Body of pancreas (tissue), 4 donors: ENCODE measurements at regions not wholly inside any gene's neighbourhood (a gene's known extent, or its start where the extent isn't known, plus 50 kb on each side); places are given as distances from the start of the nearest gene placed in this dataset.

ENCODE experiments used
- ATAC-seq: fragments of 150-250 bp; one replicate; pipeline ENCODE4 v1.9.1; 2016
- DNase-seq, 4 donors: peaks; one replicate each; pipeline ENCODE4 v3.0.0-alpha.2; 2019
- H3K27ac ChIP-seq, 4 donors: fragments of 200-600 bp; sonication (generic); 1 replicate in 3 of 4; 2 replicates in 1 of 4; pipeline versions ENCODE4 v1.5.1 to v1.6.1; 2016 to 2019; ENCODE audit warnings: mild to moderate bottlenecking in 1 of 4, mixed read lengths in 1 of 4, moderate library complexity in 1 of 4
- H3K27me3 ChIP-seq, 2 donors: fragments of 200-600 bp; sonication (generic); one replicate each; pipeline ENCODE4 v1.6.0; 2016; ENCODE audit warnings: mild to moderate bottlenecking in 1 of 2
- H3K36me3 ChIP-seq, 2 donors: fragments of 200-600 bp; sonication (generic); replicated peaks in 1 of 2; 2 replicates each; pipeline ENCODE4 v1.5.1; 2016; ENCODE audit warnings: low read depth in 2 of 2; ENCODE audit not compliant: insufficient read depth in 1 of 2
- H3K4me1 ChIP-seq: fragments of 200-600 bp; sonication (generic); one replicate; pipeline ENCODE4 v1.6.0; 2016
- H3K4me3 ChIP-seq, 2 donors: fragments of 200-600 bp; sonication (generic); 1 replicate in 1 of 2; 2 replicates in 1 of 2; pipeline ENCODE4 v1.5.1; 2016 to 2019
- H3K9me3 ChIP-seq, 3 donors: fragments of 200-600 bp; sonication (generic); 1 replicate in 2 of 3; 2 replicates in 1 of 3; pipeline ENCODE4 v1.5.1; 2016
- POLR2A ChIP-seq, 3 donors: fragments of 450-650 bp; IDR thresholded peaks; one replicate each; pipeline ENCODE4 v1.6.1; 2016; ENCODE audit warnings: antibody characterized with exemption in 3 of 3, mild to moderate bottlenecking in 2 of 3
- WGBS, 2 donors: methylation state at CpG; one replicate each; pipeline ENCODE4 v1.1.5; 2017; 5-methylcytosine and 5-hydroxymethylcytosine counted together
- intact Hi-C: fragments of 100-400 bp; cut with DNase I; formaldehyde crosslinking; loops from one replicate; pipeline ENCODE4 v1.15.1; 2023
- TF ChIP-seq, protein P1 (sequence below), 7 experiments: fragments of 450-650 bp in 4 of 7; fragments of 200-600 bp in 3 of 7; sonication (generic) in 3 of 7; IDR thresholded peaks; one replicate each; pipeline ENCODE4 v1.5.1; 2016 to 2019; ENCODE audit warnings: antibody characterized with exemption in 7 of 7

- intact Hi-C loops: no loop called here
- TF ChIP-seq, protein P1, sequence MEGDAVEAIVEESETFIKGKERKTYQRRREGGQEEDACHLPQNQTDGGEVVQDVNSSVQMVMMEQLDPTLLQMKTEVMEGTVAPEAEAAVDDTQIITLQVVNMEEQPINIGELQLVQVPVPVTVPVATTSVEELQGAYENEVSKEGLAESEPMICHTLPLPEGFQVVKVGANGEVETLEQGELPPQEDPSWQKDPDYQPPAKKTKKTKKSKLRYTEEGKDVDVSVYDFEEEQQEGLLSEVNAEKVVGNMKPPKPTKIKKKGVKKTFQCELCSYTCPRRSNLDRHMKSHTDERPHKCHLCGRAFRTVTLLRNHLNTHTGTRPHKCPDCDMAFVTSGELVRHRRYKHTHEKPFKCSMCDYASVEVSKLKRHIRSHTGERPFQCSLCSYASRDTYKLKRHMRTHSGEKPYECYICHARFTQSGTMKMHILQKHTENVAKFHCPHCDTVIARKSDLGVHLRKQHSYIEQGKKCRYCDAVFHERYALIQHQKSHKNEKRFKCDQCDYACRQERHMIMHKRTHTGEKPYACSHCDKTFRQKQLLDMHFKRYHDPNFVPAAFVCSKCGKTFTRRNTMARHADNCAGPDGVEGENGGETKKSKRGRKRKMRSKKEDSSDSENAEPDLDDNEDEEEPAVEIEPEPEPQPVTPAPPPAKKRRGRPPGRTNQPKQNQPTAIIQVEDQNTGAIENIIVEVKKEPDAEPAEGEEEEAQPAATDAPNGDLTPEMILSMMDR (IDR thresholded peaks at IDR 0.05): no peak
- TF ChIP-seq POLR2A (IDR thresholded peaks at IDR 0.05): no peak
- no peak overlapping the region for H3K27ac ChIP-seq
- no peaks in the 10 kb centered on the region for H3K27me3 ChIP-seq
- DNase-seq: no peak
- H3K4me1 ChIP-seq: peaks cover 12% of the 10 kb centered on the region
- no peak for ATAC-seq
- no peak overlapping the region for H3K4me3 ChIP-seq
- 95 to 96% methylated on average over 6 of the region's 6 CpGs for WGBS, 2 donors
- no peaks in the 10 kb centered on the region for H3K9me3 ChIP-seq
- no peaks in the 10 kb centered on the region for H3K36me3 ChIP-seq
These were observed 63.6 kb upstream of the GALNT2 start for GRCh38 chr1:230003409-230003808.

DNA sequence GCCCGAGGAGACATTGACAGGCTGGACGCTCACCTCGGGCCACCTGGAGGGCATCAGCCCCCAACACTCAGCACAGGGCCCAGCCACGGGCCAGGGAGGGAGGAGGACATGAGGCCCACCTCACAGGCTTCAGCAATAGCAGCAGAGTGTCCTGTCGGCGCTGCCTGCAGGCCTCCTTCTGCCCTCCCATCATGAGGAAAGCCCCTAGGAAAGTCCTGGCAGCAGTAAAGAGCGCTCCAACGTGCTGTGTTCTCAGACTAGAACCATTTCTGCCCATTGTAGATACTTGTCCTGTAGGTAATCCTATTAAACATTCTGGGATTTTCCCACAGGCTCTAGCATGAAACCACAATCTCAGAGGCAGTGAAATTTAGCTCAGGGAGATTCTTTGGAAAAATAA lies 62.0 kb upstream of the GALNT2 start:
- intact Hi-C loops: no loop called here
- Histone ChIP-seq H3K9me3 (no peaks in the 10 kb centered on the region), H3K36me3 (no peaks in the 10 kb centered on the region), H3K4me1 (peaks cover 10% of the 10 kb centered on the region), H3K4me3 (no peak overlapping the region), H3K27me3 (no peaks in the 10 kb centered on the region), H3K27ac (no peak overlapping the region)
- TF ChIP-seq, protein P1 (IDR thresholded peaks at IDR 0.05): no peak
- no peak for TF ChIP-seq POLR2A (IDR thresholded peaks at IDR 0.05)
- DNase-seq (no peak), ATAC-seq (no peak)
- 83 to 90% methylated on average over 4 to 8 of the region's 8 CpGs for WGBS, 2 donors

DNA sequence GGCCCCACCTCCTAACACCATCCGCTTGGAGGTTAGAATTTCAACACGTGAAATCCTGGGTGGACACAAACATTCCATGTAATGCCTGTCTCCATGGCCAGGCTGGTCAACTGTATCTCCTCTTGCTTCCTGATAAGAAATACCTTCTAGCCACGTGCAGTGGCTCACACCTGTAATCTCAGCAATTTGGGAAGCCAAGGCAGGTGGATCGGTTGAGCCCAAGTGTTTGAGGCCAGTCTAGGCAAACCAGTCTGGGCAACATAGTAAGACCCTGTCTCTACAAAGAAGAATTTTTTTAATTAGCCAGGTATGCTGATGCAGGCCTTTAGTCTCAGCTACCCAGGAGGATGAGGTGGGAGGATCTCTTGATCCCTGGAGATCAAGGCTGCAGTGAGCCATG lies 58.3 kb upstream of the GALNT2 start:
- Histone ChIP-seq H3K4me1 (peaks cover 3% of the 10 kb centered on the region), H3K27ac (no peak overlapping the region), H3K27me3 (no peaks in the 10 kb centered on the region), H3K9me3 (no peaks in the 10 kb centered on the region), H3K36me3 (no peaks in the 10 kb centered on the region), H3K4me3 (no peak overlapping the region)
- WGBS, 2 donors: 71 to 84% methylated on average over 4 of the region's 4 CpGs
- intact Hi-C loops: no loop called here
- DNase-seq (no peak), ATAC-seq (no peak)
- TF ChIP-seq, protein P1 (IDR thresholded peaks at IDR 0.05): no peak
- TF ChIP-seq POLR2A (IDR thresholded peaks at IDR 0.05): no peak

DNA sequence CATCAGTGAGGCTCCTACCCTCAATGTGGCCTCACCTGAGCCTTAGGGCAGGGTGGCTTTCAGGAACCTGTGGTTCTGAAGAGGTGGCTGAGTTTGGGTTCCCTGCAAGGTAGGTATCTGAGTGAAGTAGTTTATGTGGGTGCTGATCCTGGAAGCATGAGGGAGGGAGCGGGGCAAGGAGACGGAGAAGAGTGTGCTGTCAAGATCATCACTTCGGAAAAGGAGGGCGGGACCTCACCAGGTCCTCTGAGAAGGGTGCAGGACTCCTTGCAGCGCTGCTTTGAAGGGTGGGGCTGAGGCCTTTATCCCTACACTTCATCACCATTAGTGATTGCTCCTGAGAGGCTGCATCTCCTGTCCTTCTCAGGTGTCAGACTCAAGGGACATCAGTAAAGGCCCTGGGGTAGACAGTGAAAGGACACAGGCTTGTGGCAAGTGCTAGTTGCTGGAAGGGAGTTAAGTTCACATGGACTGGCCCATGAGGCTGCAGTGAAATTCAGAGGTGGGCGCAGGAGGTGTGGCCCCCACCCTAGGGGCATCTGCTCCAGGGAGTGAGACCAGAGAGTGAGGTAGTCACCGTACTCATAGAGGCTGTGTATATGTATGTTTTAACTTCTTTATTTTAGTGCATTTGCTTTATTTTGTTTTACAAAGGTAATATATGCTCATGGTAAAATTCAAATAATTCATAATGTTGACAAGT lies 57.3 kb upstream of the GALNT2 start:
- WGBS, 2 donors: 84 to 97% methylated on average over 7 of the region's 7 CpGs
- Histone ChIP-seq H3K4me3 (no peak overlapping the region), H3K9me3 (no peaks in the 10 kb centered on the region), H3K36me3 (no peaks in the 10 kb centered on the region), H3K4me1 (no peaks in the 10 kb centered on the region), H3K27me3 (no peaks in the 10 kb centered on the region), H3K27ac (no peak overlapping the region)
- intact Hi-C loops: no loop called here
- TF ChIP-seq, protein P1 (IDR thresholded peaks at IDR 0.05): no peak
- TF ChIP-seq POLR2A (IDR thresholded peaks at IDR 0.05): no peak
- ATAC-seq: no peak
- DNase-seq: no peak
